HL-60 (cell line): ENCODE measurements at regions not wholly inside any gene's neighbourhood (a gene's known extent, or its start where the extent isn't known, plus 50 kb on each side); places are given as distances from the start of the nearest gene placed in this dataset.

Experiments used
- GABPA ChIP-seq: IDR thresholded peaks from 2 replicates; pipeline ENCODE4 v1.6.1; 2012; ENCODE audit warnings: low read depth
- POLR2AphosphoS5 ChIP-seq: IDR thresholded peaks from 2 replicates; pipeline ENCODE4 v1.6.1; 2012; ENCODE audit warnings: low read depth
- SPI1 ChIP-seq: IDR thresholded peaks from 2 replicates; pipeline ENCODE4 v1.6.1; 2012; ENCODE audit warnings: low read depth, mild to moderate bottlenecking, borderline replicate concordance
- TF ChIP-seq, protein P1 (sequence below): IDR thresholded peaks from one replicate; pipeline ENCODE4 v1.5.1; 2011; ENCODE audit warnings: low read length, control low read depth, inconsistent platforms; ENCODE audit not compliant: insufficient read depth
- TF ChIP-seq, protein P2 (sequence below): IDR thresholded peaks from 2 replicates; pipeline ENCODE4 v1.6.1; 2012; ENCODE audit warnings: low read depth; ENCODE audit not compliant: insufficient replicate concordance

- TF ChIP-seq, protein P1, sequence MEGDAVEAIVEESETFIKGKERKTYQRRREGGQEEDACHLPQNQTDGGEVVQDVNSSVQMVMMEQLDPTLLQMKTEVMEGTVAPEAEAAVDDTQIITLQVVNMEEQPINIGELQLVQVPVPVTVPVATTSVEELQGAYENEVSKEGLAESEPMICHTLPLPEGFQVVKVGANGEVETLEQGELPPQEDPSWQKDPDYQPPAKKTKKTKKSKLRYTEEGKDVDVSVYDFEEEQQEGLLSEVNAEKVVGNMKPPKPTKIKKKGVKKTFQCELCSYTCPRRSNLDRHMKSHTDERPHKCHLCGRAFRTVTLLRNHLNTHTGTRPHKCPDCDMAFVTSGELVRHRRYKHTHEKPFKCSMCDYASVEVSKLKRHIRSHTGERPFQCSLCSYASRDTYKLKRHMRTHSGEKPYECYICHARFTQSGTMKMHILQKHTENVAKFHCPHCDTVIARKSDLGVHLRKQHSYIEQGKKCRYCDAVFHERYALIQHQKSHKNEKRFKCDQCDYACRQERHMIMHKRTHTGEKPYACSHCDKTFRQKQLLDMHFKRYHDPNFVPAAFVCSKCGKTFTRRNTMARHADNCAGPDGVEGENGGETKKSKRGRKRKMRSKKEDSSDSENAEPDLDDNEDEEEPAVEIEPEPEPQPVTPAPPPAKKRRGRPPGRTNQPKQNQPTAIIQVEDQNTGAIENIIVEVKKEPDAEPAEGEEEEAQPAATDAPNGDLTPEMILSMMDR, result no peak
- no peak for TF ChIP-seq GABPA
- TF ChIP-seq POLR2AphosphoS5, result no peak
- TF ChIP-seq, protein P2, sequence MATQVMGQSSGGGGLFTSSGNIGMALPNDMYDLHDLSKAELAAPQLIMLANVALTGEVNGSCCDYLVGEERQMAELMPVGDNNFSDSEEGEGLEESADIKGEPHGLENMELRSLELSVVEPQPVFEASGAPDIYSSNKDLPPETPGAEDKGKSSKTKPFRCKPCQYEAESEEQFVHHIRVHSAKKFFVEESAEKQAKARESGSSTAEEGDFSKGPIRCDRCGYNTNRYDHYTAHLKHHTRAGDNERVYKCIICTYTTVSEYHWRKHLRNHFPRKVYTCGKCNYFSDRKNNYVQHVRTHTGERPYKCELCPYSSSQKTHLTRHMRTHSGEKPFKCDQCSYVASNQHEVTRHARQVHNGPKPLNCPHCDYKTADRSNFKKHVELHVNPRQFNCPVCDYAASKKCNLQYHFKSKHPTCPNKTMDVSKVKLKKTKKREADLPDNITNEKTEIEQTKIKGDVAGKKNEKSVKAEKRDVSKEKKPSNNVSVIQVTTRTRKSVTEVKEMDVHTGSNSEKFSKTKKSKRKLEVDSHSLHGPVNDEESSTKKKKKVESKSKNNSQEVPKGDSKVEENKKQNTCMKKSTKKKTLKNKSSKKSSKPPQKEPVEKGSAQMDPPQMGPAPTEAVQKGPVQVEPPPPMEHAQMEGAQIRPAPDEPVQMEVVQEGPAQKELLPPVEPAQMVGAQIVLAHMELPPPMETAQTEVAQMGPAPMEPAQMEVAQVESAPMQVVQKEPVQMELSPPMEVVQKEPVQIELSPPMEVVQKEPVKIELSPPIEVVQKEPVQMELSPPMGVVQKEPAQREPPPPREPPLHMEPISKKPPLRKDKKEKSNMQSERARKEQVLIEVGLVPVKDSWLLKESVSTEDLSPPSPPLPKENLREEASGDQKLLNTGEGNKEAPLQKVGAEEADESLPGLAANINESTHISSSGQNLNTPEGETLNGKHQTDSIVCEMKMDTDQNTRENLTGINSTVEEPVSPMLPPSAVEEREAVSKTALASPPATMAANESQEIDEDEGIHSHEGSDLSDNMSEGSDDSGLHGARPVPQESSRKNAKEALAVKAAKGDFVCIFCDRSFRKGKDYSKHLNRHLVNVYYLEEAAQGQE, result no peak
- TF ChIP-seq SPI1, result no peak
Observed at GRCh38 chr7:29622335-29623265, 59.0 kb downstream of the PRR15 start.
